BE2C (cell line): ENCODE measurements at regions not wholly inside any gene's neighbourhood (a gene's known extent, or its start where the extent isn't known, plus 50 kb on each side); places are given as distances from the start of the nearest gene placed in this dataset.

Experiments used
- DNase-seq: peaks from one replicate; pipeline ENCODE4 v3.0.0-alpha.2; 2020
- H3K27me3 ChIP-seq: fragments of 250-450 bp; sonication (Bioruptor Pico); 2 replicates; pipeline ENCODE4 v1.5.1; 2020; ENCODE audit warnings: mild to moderate bottlenecking
- H3K36me3 ChIP-seq: fragments of 250-450 bp; sonication (Bioruptor Pico); 2 replicates; pipeline ENCODE4 v1.5.1; 2020; ENCODE audit warnings: mild to moderate bottlenecking
- H3K4me1 ChIP-seq: fragments of 250-450 bp; sonication (Bioruptor Pico); 2 replicates; pipeline ENCODE4 v1.5.1; 2020
- H3K4me3 ChIP-seq: 2 replicates; pipeline ENCODE4 v1.5.1; 2011; ENCODE audit warnings: low read depth, low read length
- H3K9me3 ChIP-seq: fragments of 250-450 bp; sonication (Bioruptor Pico); 2 replicates; pipeline ENCODE4 v1.5.1; 2020
- CTCF ChIP-seq: IDR thresholded peaks from 2 replicates; pipeline ENCODE4 v1.5.1; 2012; ENCODE audit warnings: mild to moderate bottlenecking, low read depth, low read length

- Histone ChIP-seq H3K9me3 (no peaks in the 10 kb centered on the region), H3K27me3 (no peaks in the 10 kb centered on the region)
Observed at GRCh38 chr10:36117231-36117630, 475.1 kb upstream of the FZD8 start.

GRCh38 chr10:36116731-36117130 is 474.6 kb upstream of the FZD8 start:
- Histone ChIP-seq H3K4me3 (no peak overlapping the region), H3K9me3 (no peaks in the 10 kb centered on the region), H3K36me3 (no peaks in the 10 kb centered on the region), H3K4me1 (no peaks in the 10 kb centered on the region), H3K27me3 (no peaks in the 10 kb centered on the region)
- no peak for TF ChIP-seq CTCF
- DNase-seq: no peak

More at GRCh38 chr10:36117231-36117630, 475.1 kb upstream of the FZD8 start:
- Histone ChIP-seq H3K4me3 (no peak overlapping the region), H3K4me1 (no peaks in the 10 kb centered on the region), H3K36me3 (no peaks in the 10 kb centered on the region)
- no peak for DNase-seq
- TF ChIP-seq CTCF: no peak

- Histone ChIP-seq H3K4me1 (no peaks in the 10 kb centered on the region), H3K36me3 (no peaks in the 10 kb centered on the region), H3K9me3 (no peaks in the 10 kb centered on the region), H3K4me3 (no peak overlapping the region), H3K27me3 (no peaks in the 10 kb centered on the region)
- no peak for DNase-seq
- TF ChIP-seq CTCF: no peak
Observed at GRCh38 chr10:36116040-36116439, 473.9 kb upstream of the FZD8 start.

- no peak for DNase-seq
- no peaks in the 10 kb centered on the region for H3K36me3 ChIP-seq
- no peaks in the 10 kb centered on the region for H3K27me3 ChIP-seq
- no peaks in the 10 kb centered on the region for H3K4me1 ChIP-seq
- no peak for TF ChIP-seq CTCF
- no peaks in the 10 kb centered on the region for H3K9me3 ChIP-seq
- no peak overlapping the region for H3K4me3 ChIP-seq
Observed at GRCh38 chr10:36115364-36115763, 473.3 kb upstream of the FZD8 start.

- DNase-seq: no peak
Observed at GRCh38 chr10:36114913-36115312, 472.8 kb upstream of the FZD8 start.

GRCh38 chr10:36114141-36114540 is 472.0 kb upstream of the FZD8 start:
- Histone ChIP-seq H3K4me1 (no peaks in the 10 kb centered on the region), H3K9me3 (no peaks in the 10 kb centered on the region), H3K36me3 (no peaks in the 10 kb centered on the region), H3K4me3 (no peak overlapping the region), H3K27me3 (no peaks in the 10 kb centered on the region)
- TF ChIP-seq CTCF: no peak
- DNase-seq: no peak

More at GRCh38 chr10:36114913-36115312, 472.8 kb upstream of the FZD8 start:
- no peak overlapping the region for H3K4me3 ChIP-seq
- no peaks in the 10 kb centered on the region for H3K9me3 ChIP-seq
- no peaks in the 10 kb centered on the region for H3K36me3 ChIP-seq
- no peaks in the 10 kb centered on the region for H3K27me3 ChIP-seq
- no peaks in the 10 kb centered on the region for H3K4me1 ChIP-seq
- TF ChIP-seq CTCF: no peak
